ENCODE measurements at regions not wholly inside any gene's neighbourhood (a gene's known extent, or its start where the extent isn't known, plus 50 kb on each side); places are given as distances from the start of the nearest gene placed in this dataset.

DNA sequence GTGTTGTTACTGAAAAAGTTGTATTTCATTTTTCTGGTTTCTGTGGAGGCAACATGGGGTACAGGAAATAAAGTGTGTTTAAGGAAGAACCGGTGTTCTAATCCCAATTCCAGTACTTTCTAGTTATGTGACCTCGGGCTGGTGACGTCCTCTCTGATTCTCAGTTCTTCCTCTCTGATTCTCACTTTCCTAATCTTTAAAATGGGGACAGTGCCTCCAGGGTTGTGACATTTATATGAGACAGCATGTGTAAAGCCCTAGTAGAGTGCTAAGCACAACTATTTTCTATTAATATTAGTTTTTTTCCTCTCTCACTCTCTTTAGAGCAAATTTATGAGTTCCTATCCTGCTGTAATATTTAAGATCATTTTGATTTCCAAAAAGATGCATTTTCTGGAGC lies 50.9 kb upstream of the PTPDC1 start:
- DNase-seq (ENCODE audit: low read depth, low spot score), result no peak
- TF ChIP-seq, protein P1, sequence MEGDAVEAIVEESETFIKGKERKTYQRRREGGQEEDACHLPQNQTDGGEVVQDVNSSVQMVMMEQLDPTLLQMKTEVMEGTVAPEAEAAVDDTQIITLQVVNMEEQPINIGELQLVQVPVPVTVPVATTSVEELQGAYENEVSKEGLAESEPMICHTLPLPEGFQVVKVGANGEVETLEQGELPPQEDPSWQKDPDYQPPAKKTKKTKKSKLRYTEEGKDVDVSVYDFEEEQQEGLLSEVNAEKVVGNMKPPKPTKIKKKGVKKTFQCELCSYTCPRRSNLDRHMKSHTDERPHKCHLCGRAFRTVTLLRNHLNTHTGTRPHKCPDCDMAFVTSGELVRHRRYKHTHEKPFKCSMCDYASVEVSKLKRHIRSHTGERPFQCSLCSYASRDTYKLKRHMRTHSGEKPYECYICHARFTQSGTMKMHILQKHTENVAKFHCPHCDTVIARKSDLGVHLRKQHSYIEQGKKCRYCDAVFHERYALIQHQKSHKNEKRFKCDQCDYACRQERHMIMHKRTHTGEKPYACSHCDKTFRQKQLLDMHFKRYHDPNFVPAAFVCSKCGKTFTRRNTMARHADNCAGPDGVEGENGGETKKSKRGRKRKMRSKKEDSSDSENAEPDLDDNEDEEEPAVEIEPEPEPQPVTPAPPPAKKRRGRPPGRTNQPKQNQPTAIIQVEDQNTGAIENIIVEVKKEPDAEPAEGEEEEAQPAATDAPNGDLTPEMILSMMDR (IDR thresholded peaks at IDR 0.05; ENCODE audit: low read depth, low read length), result no peak
- Histone ChIP-seq H3K27ac (ENCODE audit: low read depth, low read length) (no peak overlapping the region), H3K9me3 (ENCODE audit: control insufficient read depth, insufficient read depth, low read length) (no peaks in the 10 kb centered on the region; the same call in 1 of the 2 replicates), H3K4me3 (ENCODE audit: low read depth, low read length) (no peak overlapping the region), H3K27me3 (ENCODE audit: control insufficient read depth, insufficient read depth, low read length) (no peaks in the 10 kb centered on the region)
- CTCF ChIA-PET, result interaction anchor here (2.8 kb wide), 1 partner anchor 180 kb away, joined by 14 read pairs; no protein-coding TSS in a partner anchor
- POLR2A ChIA-PET, result no interaction called here

GRCh38 chr9:94031946-94032345 lies 52.3 kb upstream of the PTPDC1 start:
- no peak overlapping the region for H3K4me3 ChIP-seq (ENCODE audit: low read depth, low read length)
- TF ChIP-seq, protein P1 (IDR thresholded peaks at IDR 0.05; ENCODE audit: low read depth, low read length), result no peak
- H3K27ac ChIP-seq (ENCODE audit: low read depth, low read length), result no peak overlapping the region
- no peaks in the 10 kb centered on the region; the same call in 1 of the 2 replicates for H3K9me3 ChIP-seq (ENCODE audit: control insufficient read depth, insufficient read depth, low read length)
- no peak for DNase-seq (ENCODE audit: low read depth, low spot score)
- POLR2A ChIA-PET, result no interaction called here
- H3K27me3 ChIP-seq (ENCODE audit: control insufficient read depth, insufficient read depth, low read length), result no peaks in the 10 kb centered on the region
- CTCF ChIA-PET, result interaction anchor here (2.4 to 2.8 kb wide), 2 partner anchors 18 to 181 kb away, joined by 14 to 21 read pairs; no protein-coding TSS in a partner anchor

DNA sequence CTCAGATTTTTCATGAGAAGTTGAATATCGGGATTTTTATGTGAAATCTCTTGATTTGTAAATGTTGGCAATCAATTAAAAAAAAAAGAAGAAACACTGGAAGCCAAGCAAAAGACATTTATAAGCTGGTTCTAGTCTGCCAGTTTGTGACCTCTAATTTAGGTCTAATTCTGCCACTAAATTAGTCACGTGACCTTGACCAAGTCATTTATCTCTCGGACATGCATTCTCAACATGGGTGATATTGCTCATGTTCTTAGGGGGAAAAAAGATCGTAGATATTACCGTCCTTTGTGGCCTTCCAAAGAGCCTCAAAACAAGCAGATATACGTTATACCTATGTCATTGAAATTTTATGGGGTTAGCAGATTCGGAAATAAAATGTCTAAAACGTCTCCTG lies 52.9 kb upstream of the PTPDC1 start:
- ChIA-PET POLR2A (no interaction called here), CTCF (interaction anchor here (1.0 to 2.8 kb wide), 3 partner anchors 17 to 182 kb away, joined by 3 to 21 read pairs (median 14); no protein-coding TSS in a partner anchor)
- no peak for DNase-seq (ENCODE audit: low read depth, low spot score)
- no peaks in the 10 kb centered on the region; the same call in 1 of the 2 replicates for H3K9me3 ChIP-seq (ENCODE audit: control insufficient read depth, insufficient read depth, low read length)
- H3K27ac ChIP-seq (ENCODE audit: low read depth, low read length), result no peak overlapping the region
- H3K27me3 ChIP-seq (ENCODE audit: control insufficient read depth, insufficient read depth, low read length), result no peaks in the 10 kb centered on the region
- H3K4me3 ChIP-seq (ENCODE audit: low read depth, low read length), result peak overlapping the region; percentile 87
- TF ChIP-seq, protein P1 (IDR thresholded peaks at IDR 0.05; ENCODE audit: low read depth, low read length), result no peak

GRCh38 chr9:94030318-94031179 lies 53.7 kb upstream of the PTPDC1 start:
- TF ChIP-seq, protein P1 (IDR thresholded peaks at IDR 0.05; ENCODE audit: low read depth, low read length), result no peak
- no peaks in the 10 kb centered on the region for H3K27me3 ChIP-seq (ENCODE audit: control insufficient read depth, insufficient read depth, low read length)
- DNase-seq (ENCODE audit: low read depth, low spot score), result peak; percentile 47
- H3K27ac ChIP-seq (ENCODE audit: low read depth, low read length), result peak overlapping the region; percentile 35
- ChIA-PET POLR2A (no interaction called here), CTCF (interaction anchor here (1.0 to 2.8 kb wide), 3 partner anchors 16 to 183 kb away, joined by 3 to 21 read pairs (median 14); no protein-coding TSS in a partner anchor)
- peaks cover 7% of the 10 kb centered on the region for H3K9me3 ChIP-seq (ENCODE audit: control insufficient read depth, insufficient read depth, low read length)
- peak overlapping the region; percentile 87 for H3K4me3 ChIP-seq (ENCODE audit: low read depth, low read length)

- no peak for DNase-seq (ENCODE audit: low read depth, low spot score)
- CTCF ChIA-PET, result no interaction called here
- TF ChIP-seq, protein P1 (IDR thresholded peaks at IDR 0.05; ENCODE audit: low read depth, low read length), result no peak
- Histone ChIP-seq H3K27me3 (ENCODE audit: control insufficient read depth, insufficient read depth, low read length) (no peaks in the 10 kb centered on the region), H3K9me3 (ENCODE audit: control insufficient read depth, insufficient read depth, low read length) (peaks cover 7% of the 10 kb centered on the region), H3K27ac (ENCODE audit: low read depth, low read length) (peak overlapping the region; percentile 35), H3K4me3 (ENCODE audit: low read depth, low read length) (peak overlapping the region; percentile 87)
- POLR2A ChIA-PET, result no interaction called here
These were observed 54.3 kb upstream of the PTPDC1 start for GRCh38 chr9:94029932-94030317.
